Hindlimb muscle (tissue), 1 donor: ENCODE measurements at regions not wholly inside any gene's neighbourhood (a gene's known extent, or its start where the extent isn't known, plus 50 kb on each side); places are given as distances from the start of the nearest gene placed in this dataset.
"Not testable (repeated sequence)": the region's sequence is repeated elsewhere in the genome, so short reads cannot be mapped to it uniquely, and the experiment has no call there.

Experiments
- DNase-seq: peaks from one replicate; pipeline ENCODE4 v3.0.0-alpha.2; 2013

- DNase-seq, result no peak
Observed at GRCh38 chr16:31702796-31703195, 170.8 kb upstream of the ZNF267 start.

DNA sequence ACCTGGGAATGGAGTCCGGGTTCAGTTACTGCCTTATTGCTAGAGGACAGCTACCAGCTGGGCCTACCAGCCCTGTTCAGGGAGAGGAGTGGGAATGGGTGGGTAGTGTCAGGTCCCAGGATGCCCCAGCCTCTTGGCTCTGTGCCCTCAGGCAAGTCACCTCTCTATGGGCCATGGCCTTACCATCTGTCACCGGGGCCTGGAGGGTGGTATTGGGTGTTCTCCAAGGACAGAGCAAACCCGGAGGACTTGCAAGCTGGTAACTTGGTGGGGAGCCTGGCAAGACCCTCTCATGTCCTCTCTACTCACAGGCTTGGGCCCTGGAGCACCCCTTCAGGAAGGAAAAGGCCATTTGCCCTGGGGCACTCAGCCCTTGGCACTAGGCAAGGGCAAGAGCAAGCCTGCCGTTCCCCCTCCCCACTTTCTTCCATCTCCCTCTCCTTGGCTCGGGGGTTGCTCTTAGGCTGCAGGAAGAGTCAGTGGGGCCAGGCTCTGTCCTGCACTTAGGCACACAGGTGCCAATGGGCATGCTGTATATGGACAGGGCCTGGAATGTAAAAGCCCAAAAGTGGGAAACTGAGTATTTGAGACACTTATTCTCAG is 170.0 kb upstream of the ZNF267 start:
- DNase-seq, result no peak

GRCh38 chr16:31704138-31704537 is 169.5 kb upstream of the ZNF267 start:
- no peak for DNase-seq

DNA sequence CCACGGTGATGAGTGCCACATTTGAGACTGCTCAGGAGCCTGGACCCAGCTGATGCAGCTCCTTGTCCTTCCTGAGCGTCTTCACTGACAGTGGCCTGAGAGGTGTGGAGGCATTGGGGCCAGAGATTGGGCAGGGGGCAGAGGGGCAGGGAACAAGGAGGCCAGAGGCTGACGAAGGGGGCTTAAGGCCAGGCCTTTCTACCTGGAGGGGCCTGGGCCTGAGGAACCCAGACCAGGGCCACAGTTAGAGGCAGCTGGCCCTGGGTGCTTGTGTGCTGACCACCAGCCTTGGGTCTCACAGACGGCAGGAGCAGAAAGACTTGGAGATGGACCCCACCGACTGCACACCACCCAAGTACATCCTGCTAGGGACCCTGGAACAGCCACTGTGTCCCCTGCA is 168.2 kb upstream of the ZNF267 start:
- DNase-seq, result no peak

GRCh38 chr16:31706318-31706717 is 167.3 kb upstream of the ZNF267 start:
- DNase-seq, result no peak

- DNase-seq, result no peak
Observed at GRCh38 chr16:31706925-31707324, 166.7 kb upstream of the ZNF267 start.

DNA sequence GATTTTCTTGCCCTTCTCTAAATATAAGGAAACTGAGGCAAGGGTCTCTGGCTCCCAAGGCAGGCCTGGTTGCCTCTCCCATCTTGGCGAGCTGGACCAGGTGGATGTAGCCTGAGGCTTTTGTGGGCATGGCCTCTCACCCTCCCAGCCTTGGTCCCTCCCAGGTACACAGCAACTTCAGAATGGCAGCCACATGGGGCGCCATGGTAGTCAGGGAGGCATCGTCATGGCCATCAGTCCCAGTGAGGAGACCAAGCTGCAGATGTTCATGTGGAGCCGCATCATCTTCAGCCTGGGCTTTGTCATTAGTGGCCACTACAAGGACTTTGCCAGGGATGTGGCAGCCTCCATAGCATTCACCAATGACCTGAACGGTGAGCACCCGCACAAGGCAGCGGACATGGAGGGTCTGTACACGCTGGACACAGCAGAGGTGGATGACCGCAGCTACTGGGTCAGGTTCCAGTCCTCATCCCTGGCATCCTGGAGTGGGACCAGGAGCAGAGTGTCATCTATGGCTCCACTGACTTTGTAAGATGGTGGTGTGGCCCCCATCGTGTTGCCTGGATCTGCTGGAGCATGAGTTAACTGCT is 165.8 kb upstream of the ZNF267 start:
- DNase-seq, result no peak

GRCh38 chr16:31708348-31708747 is 165.3 kb upstream of the ZNF267 start:
- no peak for DNase-seq

GRCh38 chr16:31709181-31709580 is 164.4 kb upstream of the ZNF267 start:
- DNase-seq, result no peak

GRCh38 chr16:31710134-31710533 is 163.5 kb upstream of the ZNF267 start:
- no peak for DNase-seq

DNA sequence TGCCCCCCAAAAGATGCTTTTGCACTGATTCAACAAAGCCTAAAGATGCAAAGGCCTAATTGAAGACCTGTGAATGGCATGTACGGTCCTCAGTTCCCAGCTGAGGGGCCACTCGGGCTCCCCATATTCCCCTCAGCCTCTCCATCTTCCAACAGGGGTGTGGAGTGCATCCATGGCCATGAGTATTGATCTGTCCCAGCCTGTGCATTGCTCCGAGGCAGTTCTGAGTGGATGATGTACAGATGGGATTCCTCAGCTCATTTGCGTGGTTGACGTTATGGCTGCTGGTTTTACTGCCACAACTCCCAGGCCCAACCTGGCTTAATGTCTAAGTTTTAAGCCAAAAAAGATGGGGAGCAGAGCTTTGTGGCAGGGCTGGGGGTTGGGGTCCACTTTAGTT is 162.7 kb upstream of the ZNF267 start:
- no peak for DNase-seq

DNA sequence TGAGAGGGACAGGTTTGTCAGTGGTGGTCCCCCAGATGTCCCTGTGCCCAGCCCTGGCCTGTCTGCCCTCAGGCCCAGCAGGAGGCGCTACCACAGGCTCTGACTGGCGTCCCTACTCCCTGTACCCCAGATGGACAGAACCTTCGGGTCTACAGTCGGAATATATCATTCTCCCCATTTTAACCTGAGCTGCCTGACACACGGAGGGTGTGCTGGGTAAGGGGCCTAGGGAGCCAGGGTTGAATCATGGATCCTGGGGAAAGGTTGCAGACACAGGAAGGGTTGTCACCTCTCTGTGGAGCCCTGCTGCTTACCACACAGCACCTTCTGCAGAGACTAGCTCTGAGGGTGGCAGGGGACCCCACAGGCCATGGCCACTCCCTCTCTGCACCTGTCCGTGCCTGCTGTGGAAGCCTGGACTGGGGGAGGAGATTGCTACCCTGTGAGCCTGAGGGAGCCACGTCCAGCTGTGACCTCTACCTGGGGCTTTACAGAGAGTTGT is 162.2 kb upstream of the ZNF267 start:
- DNase-seq, result no peak

GRCh38 chr16:31712064-31712540 is 161.5 kb upstream of the ZNF267 start:
- DNase-seq, result no peak

DNA sequence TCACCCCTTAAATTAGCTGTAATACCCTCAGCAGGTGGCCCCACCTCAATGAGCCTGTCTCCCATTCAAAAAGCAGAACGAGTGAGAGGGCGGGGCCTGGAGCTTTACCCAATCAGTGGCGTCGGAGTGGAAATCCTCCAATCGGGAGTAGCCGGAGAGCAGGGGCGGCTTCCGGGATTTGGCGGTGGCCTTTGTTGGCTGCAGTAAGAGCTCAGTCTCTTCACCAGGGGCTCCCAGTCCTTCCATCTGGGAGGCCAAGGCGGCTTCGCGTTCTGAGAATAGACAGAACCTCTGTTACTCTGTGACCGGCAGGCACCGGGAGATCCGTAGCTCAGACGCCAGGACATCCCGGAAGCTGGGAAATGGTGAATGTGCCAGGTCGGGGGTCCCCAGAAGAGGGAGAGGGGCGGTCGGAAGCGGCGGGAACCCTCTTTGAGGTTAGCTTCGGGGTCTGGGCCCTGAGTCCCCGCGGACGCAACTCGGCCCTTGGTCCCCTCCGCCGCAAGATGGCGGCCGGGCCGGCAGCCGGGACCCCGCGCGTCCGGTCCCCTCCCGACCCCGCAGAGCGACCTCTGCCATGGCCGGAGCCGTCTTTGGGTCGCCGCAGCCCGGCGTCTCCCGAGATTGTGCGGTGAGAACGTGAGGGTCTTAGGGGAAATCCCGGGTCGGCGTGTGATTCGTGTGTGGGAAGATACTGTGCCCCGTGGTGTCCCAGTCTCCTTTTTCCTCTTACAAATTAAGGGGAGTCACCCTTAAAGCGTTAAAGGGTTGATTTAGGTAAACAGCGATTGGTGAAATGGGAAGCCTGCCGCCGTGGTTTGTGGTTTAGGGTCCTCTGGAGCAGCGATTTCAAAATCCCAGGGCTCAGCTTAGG is 160.3 kb upstream of the ZNF267 start:
- peak; percentile 93 for DNase-seq

GRCh38 chr16:31713945-31714902 is 159.4 kb upstream of the ZNF267 start:
- DNase-seq, result no peak

DNA sequence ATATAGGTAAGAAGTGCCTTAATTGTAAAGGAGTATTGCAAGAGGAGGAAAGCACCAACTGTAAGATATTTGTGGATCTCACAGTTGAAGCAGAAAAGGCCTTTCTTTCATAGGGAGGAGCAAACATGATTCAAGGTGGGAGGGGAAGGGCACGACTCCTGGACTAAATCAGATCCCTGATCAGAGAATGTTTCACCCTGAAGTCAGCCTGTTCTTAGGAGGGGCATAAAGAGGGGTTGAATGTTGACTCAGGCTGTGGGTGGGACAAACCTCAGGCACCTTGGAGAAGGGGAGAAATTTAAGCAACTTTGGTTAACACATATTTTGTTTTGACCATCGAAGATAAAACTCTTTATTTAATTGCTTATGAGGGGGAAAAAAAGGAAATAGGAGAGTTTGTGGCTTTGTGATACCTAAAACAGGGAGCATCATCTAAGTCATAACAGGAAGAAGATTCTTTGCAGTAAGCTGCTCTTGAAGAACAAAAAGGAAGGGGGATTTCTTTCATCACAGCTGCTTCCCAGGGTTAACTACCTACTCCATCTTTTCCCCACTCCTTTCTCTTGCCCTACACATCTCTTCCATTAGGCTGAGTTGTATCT is 158.6 kb upstream of the ZNF267 start:
- DNase-seq, result no peak

DNA sequence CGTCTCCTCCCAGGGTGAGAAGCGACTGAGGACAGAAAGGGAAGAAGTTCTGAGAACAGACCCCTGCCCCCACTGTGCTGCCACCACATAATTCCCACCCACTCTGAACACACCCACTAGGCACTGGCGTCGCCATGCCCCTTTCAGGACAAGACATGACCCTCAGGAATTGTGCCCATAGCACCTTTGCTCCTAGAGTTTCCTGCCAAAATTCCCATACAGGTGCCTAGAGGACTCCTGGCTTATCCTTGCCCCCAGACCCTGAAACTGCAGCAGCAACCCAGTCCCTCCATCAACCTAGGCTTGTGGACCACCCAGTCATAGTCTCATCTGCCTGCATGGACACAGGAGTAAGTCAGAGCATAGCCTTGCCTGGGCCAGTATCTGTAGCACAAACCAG is 157.7 kb upstream of the ZNF267 start:
- no peak for DNase-seq

DNA sequence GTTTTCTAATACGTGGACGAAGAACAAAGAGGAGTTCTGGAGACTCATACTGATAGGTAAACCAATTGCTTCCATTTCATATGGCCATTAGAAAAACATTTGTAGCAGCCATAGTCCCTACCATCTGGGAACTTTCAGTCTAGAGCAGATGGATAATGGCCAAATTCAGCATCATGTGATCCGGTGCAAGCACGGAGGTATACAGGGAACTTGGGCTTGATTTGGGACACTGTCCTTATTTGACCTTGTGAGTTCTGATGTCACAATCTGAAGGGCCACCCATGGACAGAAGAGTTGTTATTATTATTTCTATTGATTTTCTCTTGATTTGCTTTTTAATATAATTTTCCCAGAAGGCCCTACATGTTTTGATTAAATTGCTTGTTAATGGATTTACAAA is 154.6 kb upstream of the ZNF267 start:
- DNase-seq, result no peak

DNA sequence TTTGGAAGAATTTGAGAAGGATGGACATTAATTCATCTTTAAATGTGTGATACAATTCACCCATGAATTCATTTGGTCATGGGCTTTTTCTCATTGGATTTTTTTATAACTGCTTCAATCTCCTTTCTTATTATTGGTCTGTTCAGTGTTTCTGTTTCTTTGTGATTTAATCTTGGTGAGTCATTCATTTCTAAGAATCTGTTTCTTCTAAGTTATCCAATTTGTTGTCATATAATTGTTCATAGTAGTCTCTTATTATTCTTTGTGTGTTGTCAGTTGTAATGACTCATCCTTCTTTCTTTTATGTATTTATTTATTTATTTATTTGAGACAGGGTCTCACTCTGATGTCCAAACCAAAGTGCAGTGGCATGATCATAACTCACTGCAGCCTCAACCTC is 146.1 kb upstream of the ZNF267 start:
- DNase-seq, result no peak

DNA sequence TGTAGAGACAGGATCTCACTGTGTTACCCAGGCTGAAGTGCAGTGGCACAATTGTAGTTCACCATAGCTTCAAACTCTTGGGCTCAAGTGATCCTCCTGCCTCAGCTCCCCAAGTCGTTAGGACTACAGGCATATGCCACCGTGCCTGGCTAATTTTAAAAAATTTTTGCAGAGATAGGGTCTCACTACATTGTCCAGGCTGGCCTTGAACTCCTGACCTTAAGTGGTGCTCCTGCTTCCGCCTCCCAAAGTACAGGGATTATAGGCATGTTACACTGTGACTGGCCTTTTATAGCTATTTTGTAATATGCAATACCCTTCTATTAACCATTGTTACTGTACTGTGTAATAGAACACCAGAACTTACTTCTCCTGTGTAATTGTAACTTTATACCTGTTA is 139.3 kb upstream of the ZNF267 start:
- no peak for DNase-seq

- DNase-seq, result not testable (repeated sequence)
Observed at GRCh38 chr16:31745098-31745497, 128.5 kb upstream of the ZNF267 start.

DNA sequence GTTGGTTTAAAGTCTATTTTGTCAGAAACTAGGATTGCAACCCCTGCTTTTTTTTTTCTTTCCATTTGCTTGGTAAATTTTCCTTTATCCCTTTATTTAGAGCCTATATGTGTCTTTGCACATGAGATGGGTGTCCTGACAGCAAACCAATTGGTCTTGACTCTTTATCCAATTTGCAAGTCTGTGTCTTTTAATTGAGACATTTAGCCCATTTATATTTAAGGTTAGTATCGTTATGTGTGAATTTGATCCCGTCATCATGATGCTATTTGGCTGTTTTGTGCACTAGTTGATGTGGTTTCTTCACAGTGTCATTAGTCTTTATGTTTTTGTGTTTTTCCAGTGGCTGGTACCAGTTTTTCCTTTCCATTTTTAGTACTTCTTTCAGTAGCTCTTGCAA is 127.7 kb upstream of the ZNF267 start:
- no peak for DNase-seq
